T-helper 17 cell (primary cell): ENCODE measurements at regions not wholly inside any gene's neighbourhood (a gene's known extent, or its start where the extent isn't known, plus 50 kb on each side); places are given as distances from the start of the nearest gene placed in this dataset.
"Not testable (repeated sequence)": the region's sequence is repeated elsewhere in the genome, so short reads cannot be mapped to it uniquely, and the experiment has no call there.

Source experiments
- ATAC-seq: fragments of 150-1000 bp; cut with Tn5 transposase; 2 replicates; pipeline ENCODE4 v1.10.0; 2021; ENCODE audit warnings: mild to moderate bottlenecking, moderate library complexity
- DNase-seq, 3 donors: peaks; one replicate each; pipeline versions ENCODE4 v3.0.0 to v3.0.0-alpha.2; 2020 to 2021
- H3K9me3 ChIP-seq: one replicate; pipeline ENCODE4 v1.7.0; 2013; ENCODE audit warnings: low read length, mild to moderate bottlenecking; ENCODE audit not compliant: control insufficient read depth, poor library complexity, severe bottlenecking
- H3K27ac Mint-ChIP-seq: one replicate; pipeline ENCODE4 v1.8.0; 2022; ENCODE audit warnings: mild to moderate bottlenecking, moderate library complexity, mixed read lengths
- H3K27me3 Mint-ChIP-seq: one replicate; pipeline ENCODE4 v1.8.0; 2022; ENCODE audit warnings: mixed read lengths
- H3K36me3 Mint-ChIP-seq: one replicate; pipeline ENCODE4 v1.8.0; 2022; ENCODE audit warnings: low read depth, mixed read lengths
- H3K4me1 Mint-ChIP-seq: one replicate; pipeline ENCODE4 v1.8.0; 2022; ENCODE audit warnings: mild to moderate bottlenecking, mixed read lengths
- H3K4me3 Mint-ChIP-seq: one replicate; pipeline ENCODE4 v1.8.0; 2022; ENCODE audit warnings: mild to moderate bottlenecking, moderate library complexity, mixed read lengths

GRCh38 chr21:15441060-15441493 is 288.7 kb upstream of the USP25 start:
- DNase-seq: no peak
- Mint-ChIP-seq H3K27ac (no peak overlapping the region), H3K36me3 (no peaks in the 10 kb centered on the region), H3K27me3 (no peaks in the 10 kb centered on the region), H3K4me1 (peaks cover 9% of the 10 kb centered on the region), H3K4me3 (no peak overlapping the region)
- no peaks in the 10 kb centered on the region for H3K9me3 ChIP-seq
- no peak for ATAC-seq

GRCh38 chr21:15441992-15442391 is 287.8 kb upstream of the USP25 start:
- no peaks in the 10 kb centered on the region for H3K9me3 ChIP-seq
- H3K4me1 Mint-ChIP-seq: peaks cover 9% of the 10 kb centered on the region
- H3K27ac Mint-ChIP-seq: no peak overlapping the region
- no peaks in the 10 kb centered on the region for H3K27me3 Mint-ChIP-seq
- no peak overlapping the region for H3K4me3 Mint-ChIP-seq
- H3K36me3 Mint-ChIP-seq: no peaks in the 10 kb centered on the region
- DNase-seq: no peak
- no peak for ATAC-seq

- H3K27me3 Mint-ChIP-seq: no peaks in the 10 kb centered on the region
- no peak for ATAC-seq
- H3K36me3 Mint-ChIP-seq: no peaks in the 10 kb centered on the region
- no peak for DNase-seq
- H3K4me1 Mint-ChIP-seq: peaks cover 9% of the 10 kb centered on the region
- no peak overlapping the region for H3K4me3 Mint-ChIP-seq
- H3K9me3 ChIP-seq: no peaks in the 10 kb centered on the region
- peak overlapping the region; percentile 32 for H3K27ac Mint-ChIP-seq
Measured at GRCh38 chr21:15442743-15443469, 286.9 kb upstream of the USP25 start.

DNA sequence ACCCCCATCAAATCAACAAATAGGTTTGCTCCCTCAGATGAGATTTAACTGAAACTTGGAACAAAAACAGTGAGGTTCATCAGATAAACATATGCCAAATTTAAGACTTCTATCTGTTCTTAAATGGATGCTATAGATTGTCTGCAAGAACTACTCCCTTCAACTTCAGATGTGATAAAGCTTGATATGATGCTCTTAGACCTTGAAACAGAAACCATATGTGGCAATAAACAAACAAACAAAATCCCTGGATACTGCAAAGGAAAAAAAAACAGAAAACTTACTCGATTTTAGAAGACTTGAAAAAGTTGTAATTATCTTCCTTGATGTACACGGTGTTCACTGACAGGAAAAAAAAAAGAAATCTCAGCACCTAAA is 286.1 kb upstream of the USP25 start:
- H3K36me3 Mint-ChIP-seq: no peaks in the 10 kb centered on the region
- no peak overlapping the region for H3K27ac Mint-ChIP-seq
- H3K4me1 Mint-ChIP-seq: peaks cover 7% of the 10 kb centered on the region
- DNase-seq: no peak
- no peaks in the 10 kb centered on the region for H3K27me3 Mint-ChIP-seq
- H3K4me3 Mint-ChIP-seq: no peak overlapping the region
- no peak for ATAC-seq
- no peaks in the 10 kb centered on the region for H3K9me3 ChIP-seq

DNA sequence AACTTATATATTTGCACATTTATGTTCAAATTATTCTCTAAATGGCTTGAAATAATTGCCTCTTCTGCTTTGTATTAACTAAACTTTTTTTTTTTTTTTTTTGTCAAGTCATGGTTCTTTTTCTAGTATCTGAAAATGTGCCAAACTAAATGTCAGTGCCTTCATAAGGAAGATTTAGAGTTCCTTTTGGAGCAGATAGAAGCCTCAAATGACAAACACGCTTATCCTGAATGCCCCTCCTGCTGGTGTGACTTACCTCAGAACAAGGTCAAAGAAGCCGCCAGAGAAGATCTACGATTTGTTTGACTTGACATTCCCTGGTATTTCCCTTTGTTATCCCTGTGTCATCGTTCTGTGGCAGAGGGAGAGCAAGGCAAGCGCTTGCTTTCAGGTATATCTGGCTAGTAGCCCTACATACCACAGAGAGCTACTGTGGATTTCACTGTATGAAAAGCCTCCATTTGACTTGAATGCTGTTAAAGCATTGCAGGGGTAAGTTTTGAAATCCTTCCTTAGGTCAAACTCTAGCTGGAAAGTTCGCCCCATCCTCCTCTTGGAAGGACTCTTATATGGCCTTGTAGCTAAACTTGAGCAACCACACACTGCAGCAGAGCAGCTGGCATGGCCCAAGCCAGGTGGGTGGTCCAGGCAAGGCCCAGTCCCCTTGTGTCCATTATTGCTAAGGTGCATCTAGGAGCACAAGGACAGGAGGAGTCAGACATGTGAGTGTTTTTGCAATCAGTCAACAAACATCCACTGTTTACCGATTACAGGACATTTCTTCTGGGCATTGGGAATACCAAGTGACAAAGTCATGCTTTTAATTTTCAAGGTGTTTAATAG is 285.4 kb upstream of the USP25 start:
- no peak overlapping the region for H3K27ac Mint-ChIP-seq
- no peaks in the 10 kb centered on the region for H3K36me3 Mint-ChIP-seq
- no peak for ATAC-seq

GRCh38 chr21:15445327-15445726 is 284.5 kb upstream of the USP25 start:
- no peak overlapping the region for H3K4me3 Mint-ChIP-seq
- ATAC-seq: no peak
- H3K27me3 Mint-ChIP-seq: no peaks in the 10 kb centered on the region
- H3K4me1 Mint-ChIP-seq: peaks cover 7% of the 10 kb centered on the region
- DNase-seq: no peak
- H3K36me3 Mint-ChIP-seq: no peaks in the 10 kb centered on the region
- H3K27ac Mint-ChIP-seq: no peak overlapping the region
- H3K9me3 ChIP-seq: no peaks in the 10 kb centered on the region

More for the DNA sequence above, 285.4 kb upstream of the USP25 start:
- H3K4me3 Mint-ChIP-seq: no peak overlapping the region
- H3K27me3 Mint-ChIP-seq: no peaks in the 10 kb centered on the region
- H3K4me1 Mint-ChIP-seq: peaks cover 7% of the 10 kb centered on the region
- DNase-seq: no peak
- H3K9me3 ChIP-seq: no peaks in the 10 kb centered on the region

GRCh38 chr21:15446223-15446622 is 283.6 kb upstream of the USP25 start:
- no peaks in the 10 kb centered on the region for H3K9me3 ChIP-seq
- Mint-ChIP-seq H3K4me3 (no peak overlapping the region), H3K36me3 (no peaks in the 10 kb centered on the region), H3K27ac (no peak overlapping the region), H3K27me3 (no peaks in the 10 kb centered on the region), H3K4me1 (peaks cover 4% of the 10 kb centered on the region)
- ATAC-seq (no peak), DNase-seq (no peak)

GRCh38 chr21:15449556-15449955 is 280.2 kb upstream of the USP25 start:
- ATAC-seq (no peak), DNase-seq (no peak)
- H3K27me3 Mint-ChIP-seq: no peaks in the 10 kb centered on the region
- no peak overlapping the region for H3K27ac Mint-ChIP-seq
- no peaks in the 10 kb centered on the region for H3K9me3 ChIP-seq
- H3K36me3 Mint-ChIP-seq: peaks cover 7% of the 10 kb centered on the region
- peaks cover 2% of the 10 kb centered on the region for H3K4me1 Mint-ChIP-seq
- no peak overlapping the region for H3K4me3 Mint-ChIP-seq

- no peaks in the 10 kb centered on the region for H3K4me1 Mint-ChIP-seq
- no peak for DNase-seq
- ATAC-seq: no peak
- peaks cover 7% of the 10 kb centered on the region for H3K36me3 Mint-ChIP-seq
- no peak overlapping the region for H3K27ac Mint-ChIP-seq
- no peaks in the 10 kb centered on the region for H3K9me3 ChIP-seq
- H3K27me3 Mint-ChIP-seq: no peaks in the 10 kb centered on the region
- H3K4me3 Mint-ChIP-seq: no peak overlapping the region
Measured at GRCh38 chr21:15453261-15453660, 276.5 kb upstream of the USP25 start.

GRCh38 chr21:15453785-15454184 is 276.0 kb upstream of the USP25 start:
- not testable (repeated sequence) for H3K27ac Mint-ChIP-seq, H3K27me3 Mint-ChIP-seq

DNA sequence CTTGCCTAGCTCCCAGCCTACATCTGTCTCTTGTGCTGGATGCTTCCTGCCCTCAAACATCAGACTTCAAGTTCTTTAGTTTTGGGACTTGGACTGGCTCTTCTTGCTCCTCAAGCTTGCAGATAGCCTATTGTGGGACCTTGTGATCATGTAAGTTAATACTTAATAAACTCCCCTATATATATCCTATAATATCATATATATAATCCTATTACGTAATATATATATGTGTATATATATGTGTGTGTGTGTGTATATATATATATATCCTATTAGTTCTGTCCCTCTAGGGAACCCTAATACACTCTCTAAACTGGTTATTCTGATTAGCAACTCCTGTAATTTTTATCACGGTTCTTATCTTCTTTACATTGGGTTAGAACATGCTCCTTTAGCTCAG is 274.9 kb upstream of the USP25 start:
- not testable (repeated sequence) for ATAC-seq, H3K9me3 ChIP-seq, H3K4me3 Mint-ChIP-seq, H3K27me3 Mint-ChIP-seq, DNase-seq, H3K4me1 Mint-ChIP-seq, H3K36me3 Mint-ChIP-seq, H3K27ac Mint-ChIP-seq

More at GRCh38 chr21:15453785-15454184, 276.0 kb upstream of the USP25 start:
- H3K4me3 Mint-ChIP-seq, ATAC-seq, DNase-seq, H3K36me3 Mint-ChIP-seq, H3K4me1 Mint-ChIP-seq, H3K9me3 ChIP-seq: not testable (repeated sequence)

DNA sequence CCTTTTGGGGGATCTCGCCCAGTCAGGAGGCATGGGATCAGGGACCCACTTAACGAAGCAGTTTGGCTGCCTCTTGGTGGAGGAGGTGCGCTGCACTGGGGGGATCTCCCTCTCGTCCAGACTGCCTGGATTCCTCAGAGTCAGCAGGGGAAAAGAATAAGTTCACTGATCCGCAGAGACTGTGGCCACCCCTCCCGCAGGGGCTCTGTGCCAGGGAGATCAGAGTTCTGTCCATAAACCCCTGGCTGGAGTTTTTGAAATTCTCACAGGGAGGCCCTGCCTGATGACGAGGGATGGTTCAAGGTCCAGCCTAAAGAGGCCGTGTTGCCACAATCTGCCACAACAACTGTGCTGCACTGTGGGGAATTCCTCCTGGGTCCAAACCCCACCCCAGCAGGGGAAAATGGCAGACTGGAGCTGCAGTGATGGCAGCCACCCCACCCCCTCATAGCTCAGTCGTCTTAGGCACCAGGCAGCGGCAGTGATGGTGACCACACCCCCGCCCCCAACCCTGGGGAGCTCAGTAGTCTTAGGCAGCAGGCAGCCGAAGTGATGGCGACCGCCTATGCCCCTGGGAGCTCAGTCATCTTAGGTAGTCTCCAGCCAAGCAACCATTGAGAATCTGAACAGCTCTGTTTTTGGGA is 273.8 kb upstream of the USP25 start:
- Mint-ChIP-seq H3K4me3 (no peak overlapping the region), H3K27me3 (no peaks in the 10 kb centered on the region), H3K36me3 (peaks cover 7% of the 10 kb centered on the region), H3K4me1 (no peaks in the 10 kb centered on the region), H3K27ac (no peak overlapping the region)
- no peak for ATAC-seq
- DNase-seq: no peak
- H3K9me3 ChIP-seq: no peaks in the 10 kb centered on the region

GRCh38 chr21:15457965-15458364 is 271.8 kb upstream of the USP25 start:
- H3K27me3 Mint-ChIP-seq: peaks cover 6% of the 10 kb centered on the region
- H3K4me1 Mint-ChIP-seq: no peaks in the 10 kb centered on the region
- DNase-seq (no peak), ATAC-seq (no peak)
- H3K27ac Mint-ChIP-seq: no peak overlapping the region
- H3K9me3 ChIP-seq: no peaks in the 10 kb centered on the region
- H3K36me3 Mint-ChIP-seq: peaks cover 4% of the 10 kb centered on the region
- H3K4me3 Mint-ChIP-seq: no peak overlapping the region
